T-cell (primary cell): ENCODE measurements at regions not wholly inside any gene's neighbourhood (a gene's known extent, or its start where the extent isn't known, plus 50 kb on each side); places are given as distances from the start of the nearest gene placed in this dataset.
"Not testable (repeated sequence)": the region's sequence is repeated elsewhere in the genome, so short reads cannot be mapped to it uniquely, and the experiment has no call there.

Source experiments
- ATAC-seq, 4 experiments: fragments of 200-7000 bp in 3 of 4; fragments of 150-1000 bp in 1 of 4; cut with Tn5 transposase; replicated peaks in 1 of 4; 1 replicate in 3 of 4; 2 replicates in 1 of 4; pipeline ENCODE4 v1.10.0; 2021; ENCODE audit warnings: moderate library complexity in 3 of 4, mild to moderate bottlenecking in 2 of 4, moderate number of reproducible peaks in 1 of 4
- CTCF ChIA-PET, 2 donors: fragments of 300-600 bp; sonication (Branson Sonifier 250); formaldehyde crosslinking; loops; one replicate each; lab custom pipeline; 2022; ENCODE audit warnings: antibody characterized with exemption in 2 of 2; lab: Charles Lee
- POLR2A ChIA-PET, 2 donors: fragments of 300-600 bp; sonication (Branson Sonifier 250); formaldehyde crosslinking; loops; one replicate each; lab custom pipeline; 2022; ENCODE audit warnings: antibody characterized with exemption in 2 of 2; lab: Charles Lee
- DNase-seq, 35 experiments: peaks; one replicate each; pipeline versions ENCODE4 v3.0.0 to v3.0.0-alpha.2; 2013 to 2023
- H3K27ac ChIP-seq: one replicate; pipeline ENCODE4 v1.5.1; 2013; ENCODE audit warnings: low read length
- H3K27me3 ChIP-seq, 2 experiments: replicated peaks in 1 of 2; 1 replicate in 1 of 2; 2 replicates in 1 of 2; pipeline versions ENCODE4 v1.6.1 to v1.7.0; 2013; ENCODE audit warnings: low read length in 1 of 2, mixed read lengths in 1 of 2; ENCODE audit not compliant: control insufficient read depth in 2 of 2, insufficient read depth in 2 of 2; ENCODE audit errors: extremely low read depth in 1 of 2
- H3K36me3 ChIP-seq, 2 donors: 1 replicate in 1 of 2; 2 replicates in 1 of 2; pipeline versions ENCODE4 v1.6.1 to v1.7.0; 2013; ENCODE audit warnings: low read length in 1 of 2; ENCODE audit not compliant: control insufficient read depth in 2 of 2, insufficient read depth in 1 of 2; ENCODE audit errors: extremely low read depth in 1 of 2
- H3K4me1 ChIP-seq, 2 experiments: 1 replicate in 1 of 2; 2 replicates in 1 of 2; pipeline versions ENCODE4 v1.6.1 to v1.7.0; 2013; ENCODE audit warnings: low read length in 2 of 2, mixed read lengths in 1 of 2; ENCODE audit not compliant: insufficient read depth in 2 of 2, control insufficient read depth in 1 of 2; ENCODE audit errors: extremely low read depth in 1 of 2
- H3K4me3 ChIP-seq, 2 donors: 1 replicate in 1 of 2; 2 replicates in 1 of 2; pipeline versions ENCODE4 v1.5.1 to v1.7.0; 2013; ENCODE audit warnings: mild to moderate bottlenecking in 2 of 2, low read length in 1 of 2, moderate library complexity in 1 of 2; ENCODE audit not compliant: control insufficient read depth in 1 of 2; ENCODE audit errors: extremely low read depth in 1 of 2
- H3K9me3 ChIP-seq: 2 replicates; pipeline ENCODE4 v1.7.0; 2013
- H3K27ac Mint-ChIP-seq, 2 donors: one replicate each; pipeline ENCODE4 v1.8.0; 2020 to 2021; ENCODE audit warnings: mild to moderate bottlenecking in 2 of 2, mixed read lengths in 2 of 2
- H3K27me3 Mint-ChIP-seq, 2 donors: one replicate each; pipeline ENCODE4 v1.8.0; 2021 to 2022; ENCODE audit warnings: mixed read lengths in 2 of 2
- H3K36me3 Mint-ChIP-seq: one replicate; pipeline ENCODE4 v1.8.0; 2021; ENCODE audit warnings: mixed read lengths
- H3K4me1 Mint-ChIP-seq, 3 donors: one replicate each; pipeline ENCODE4 v1.8.0; 2020 to 2022; ENCODE audit warnings: mixed read lengths in 3 of 3, mild to moderate bottlenecking in 1 of 3
- H3K4me3 Mint-ChIP-seq, 3 donors: one replicate each; pipeline ENCODE4 v1.8.0; 2020 to 2022; ENCODE audit warnings: mild to moderate bottlenecking in 3 of 3, mixed read lengths in 3 of 3, moderate library complexity in 3 of 3
- H3K9me3 Mint-ChIP-seq, 3 donors: one replicate each; pipeline ENCODE4 v1.8.0; 2020 to 2022; ENCODE audit warnings: mixed read lengths in 3 of 3
- WGBS: methylation state at CpG from one replicate; pipeline ENCODE4 v1.1.5; 2013; ENCODE audit warnings: missing lambda C conversion rate; ENCODE audit not compliant: insufficient coverage; 5-methylcytosine and 5-hydroxymethylcytosine counted together

- H3K27me3 ChIP-seq, H3K9me3 Mint-ChIP-seq, ATAC-seq, H3K4me1 ChIP-seq, POLR2A ChIA-PET, CTCF ChIA-PET, H3K27me3 Mint-ChIP-seq, H3K4me1 Mint-ChIP-seq, H3K27ac ChIP-seq, H3K36me3 ChIP-seq, H3K27ac Mint-ChIP-seq, H3K36me3 Mint-ChIP-seq, H3K9me3 ChIP-seq, H3K4me3 ChIP-seq, DNase-seq: not testable (repeated sequence)
- WGBS: 0% methylated on average over 1 of the region's 4 CpGs
- H3K4me3 Mint-ChIP-seq: peak overlapping the region in 1 of 3 donors; percentile 14
Measured at GRCh38 chr2:94576486-94576885, 294.7 kb upstream of the TEKT4 start.

GRCh38 chr2:94577160-94577559 is 294.1 kb upstream of the TEKT4 start:
- H3K4me1 Mint-ChIP-seq, CTCF ChIA-PET, H3K36me3 Mint-ChIP-seq, H3K27me3 ChIP-seq, H3K4me1 ChIP-seq, H3K4me3 ChIP-seq, H3K36me3 ChIP-seq, POLR2A ChIA-PET, H3K4me3 Mint-ChIP-seq, H3K9me3 Mint-ChIP-seq, H3K27ac ChIP-seq, DNase-seq, H3K27me3 Mint-ChIP-seq, H3K9me3 ChIP-seq, ATAC-seq, H3K27ac Mint-ChIP-seq: not testable (repeated sequence)
- no CpG with 5 or more reads among the region's 10 CpGs for WGBS

- H3K4me1 Mint-ChIP-seq, CTCF ChIA-PET, H3K9me3 ChIP-seq, H3K27me3 Mint-ChIP-seq, H3K27ac ChIP-seq, H3K27ac Mint-ChIP-seq, DNase-seq, H3K4me1 ChIP-seq, H3K4me3 Mint-ChIP-seq, H3K36me3 ChIP-seq, ATAC-seq, POLR2A ChIA-PET, H3K4me3 ChIP-seq, H3K9me3 Mint-ChIP-seq, H3K36me3 Mint-ChIP-seq, H3K27me3 ChIP-seq: not testable (repeated sequence)
- 96% methylated on average over 4 of the region's 6 CpGs for whole genome bisulfite sequencing
Measured at GRCh38 chr2:94579221-94579620, 292.0 kb upstream of the TEKT4 start.

- H3K4me3 ChIP-seq, H3K27me3 ChIP-seq, H3K9me3 Mint-ChIP-seq, POLR2A ChIA-PET, H3K27ac Mint-ChIP-seq, H3K9me3 ChIP-seq, CTCF ChIA-PET, H3K4me1 Mint-ChIP-seq, H3K36me3 Mint-ChIP-seq, H3K4me3 Mint-ChIP-seq, ATAC-seq, H3K4me1 ChIP-seq, H3K27me3 Mint-ChIP-seq, DNase-seq, H3K27ac ChIP-seq, H3K36me3 ChIP-seq: not testable (repeated sequence)
- 69% methylated on average over 5 of the region's 8 CpGs for WGBS
Measured at GRCh38 chr2:94583081-94583723, 288.0 kb upstream of the TEKT4 start.

- H3K9me3 Mint-ChIP-seq, H3K27me3 ChIP-seq, H3K27ac Mint-ChIP-seq, H3K9me3 ChIP-seq, POLR2A ChIA-PET, CTCF ChIA-PET, H3K36me3 ChIP-seq, H3K4me3 ChIP-seq, DNase-seq, H3K4me3 Mint-ChIP-seq, H3K27me3 Mint-ChIP-seq, H3K36me3 Mint-ChIP-seq, H3K4me1 Mint-ChIP-seq, H3K4me1 ChIP-seq, H3K27ac ChIP-seq, ATAC-seq: not testable (repeated sequence)
- WGBS: no CpG with 5 or more reads among the region's 1 CpG
Measured at GRCh38 chr2:94584569-94584968, 286.7 kb upstream of the TEKT4 start.

GRCh38 chr2:94586032-94586982 is 284.9 kb upstream of the TEKT4 start:
- H3K27me3 ChIP-seq, H3K36me3 Mint-ChIP-seq, DNase-seq, H3K9me3 ChIP-seq, H3K4me3 ChIP-seq, H3K36me3 ChIP-seq, H3K4me1 Mint-ChIP-seq, CTCF ChIA-PET, ATAC-seq, H3K4me3 Mint-ChIP-seq, H3K4me1 ChIP-seq, H3K27ac Mint-ChIP-seq, H3K27me3 Mint-ChIP-seq, POLR2A ChIA-PET, H3K9me3 Mint-ChIP-seq, H3K27ac ChIP-seq: not testable (repeated sequence)
- WGBS: 54% methylated on average over 2 of the region's 14 CpGs
